ENCODE measurements at regions not wholly inside any gene's neighbourhood (a gene's known extent, or its start where the extent isn't known, plus 50 kb on each side); places are given as distances from the start of the nearest gene placed in this dataset.

- Histone ChIP-seq H3K4me3 (ENCODE audit: low read length) (no peak overlapping the region), H3K9me2 (ENCODE audit: insufficient read depth, low read length) (peaks cover 4% of the 10 kb centered on the region), H2AFZ (ENCODE audit: low read depth, low read length) (no peak overlapping the region), H3K27me3 (ENCODE audit: insufficient read depth, low read depth, low read length) (no peaks in the 10 kb centered on the region), H3K36me3 (ENCODE audit: insufficient read depth, low read length) (no peaks in the 10 kb centered on the region), H3K27ac (ENCODE audit: low read length) (no peak overlapping the region), H3F3A (ENCODE audit: insufficient read depth, low read length, poor library complexity, severe bottlenecking) (no peaks in the 10 kb centered on the region), H3K9ac (ENCODE audit: low read length) (no peak overlapping the region), H3K4me2 (ENCODE audit: low read length) (no peak overlapping the region), H3K79me2 (replicated peaks; ENCODE audit: insufficient read depth, low read length) (no peaks in the 10 kb centered on the region), H3K9me3 (ENCODE audit: low read length) (no peaks in the 10 kb centered on the region), H4K20me1 (ENCODE audit: insufficient read depth) (no peaks in the 10 kb centered on the region)
- TF ChIP-seq MXI1 (conservative IDR thresholded peaks at IDR 0.05; ENCODE audit: poor library complexity, severe bottlenecking) = no peak
- TF ChIP-seq EP300 (conservative IDR thresholded peaks at IDR 0.05; ENCODE audit: poor library complexity, severe bottlenecking) = no peak
- TF ChIP-seq TAF1 (IDR thresholded peaks at IDR 0.05; ENCODE audit: low read depth) = no peak
- no peak for TF ChIP-seq EZH2 (IDR thresholded peaks at IDR 0.05; ENCODE audit: borderline replicate concordance, insufficient read depth, low read length, poor library complexity, severe bottlenecking)
- no peak for TF ChIP-seq SMC3 (conservative IDR thresholded peaks at IDR 0.05; ENCODE audit: poor library complexity)
- no peak for TF ChIP-seq CTCF (IDR thresholded peaks at IDR 0.05; ENCODE audit: poor library complexity, severe bottlenecking)
- no peak for TF ChIP-seq RAD21 (conservative IDR thresholded peaks at IDR 0.05)
- no peak for TF ChIP-seq REST (IDR thresholded peaks at IDR 0.05; ENCODE audit: borderline replicate concordance)
- TF ChIP-seq POLR2AphosphoS5 (IDR thresholded peaks at IDR 0.05) = no peak
These were observed 381.4 kb downstream of the RAD51AP2 start for GRCh38 chr2:17136877-17137276.

- H3K27ac ChIP-seq (ENCODE audit: low read length) = no peak overlapping the region
- no peaks in the 10 kb centered on the region for H3K27me3 ChIP-seq (ENCODE audit: insufficient read depth, low read depth, low read length)
- no peaks in the 10 kb centered on the region for H3K79me2 ChIP-seq (replicated peaks; ENCODE audit: insufficient read depth, low read length)
- H2AFZ ChIP-seq (ENCODE audit: low read depth, low read length) = no peak overlapping the region
- TF ChIP-seq TAF1 (IDR thresholded peaks at IDR 0.05; ENCODE audit: low read depth) = no peak
- TF ChIP-seq REST (IDR thresholded peaks at IDR 0.05; ENCODE audit: borderline replicate concordance) = no peak
- no peak for TF ChIP-seq POLR2AphosphoS5 (IDR thresholded peaks at IDR 0.05)
- no peak overlapping the region for H3K9ac ChIP-seq (ENCODE audit: low read length)
- peaks cover 4% of the 10 kb centered on the region for H3K9me2 ChIP-seq (ENCODE audit: insufficient read depth, low read length)
- no peaks in the 10 kb centered on the region for H3K9me3 ChIP-seq (ENCODE audit: low read length)
- H3K36me3 ChIP-seq (ENCODE audit: insufficient read depth, low read length) = no peaks in the 10 kb centered on the region
- no peak overlapping the region for H3K4me3 ChIP-seq (ENCODE audit: low read length)
- no peak overlapping the region for H3K4me2 ChIP-seq (ENCODE audit: low read length)
- no peaks in the 10 kb centered on the region for H3F3A ChIP-seq (ENCODE audit: insufficient read depth, low read length, poor library complexity, severe bottlenecking)
- no peaks in the 10 kb centered on the region for H4K20me1 ChIP-seq (ENCODE audit: insufficient read depth)
These were observed 382.0 kb downstream of the RAD51AP2 start for GRCh38 chr2:17136231-17136630.

All from neural cell (in vitro differentiated cells).